Progenitor cell of endocrine pancreas (in vitro differentiated cells): ENCODE measurements at regions not wholly inside any gene's neighbourhood (a gene's known extent, or its start where the extent isn't known, plus 50 kb on each side); places are given as distances from the start of the nearest gene placed in this dataset.

Experiments
- DNase-seq: peaks from one replicate; pipeline ENCODE4 v3.0.0; 2021; ENCODE audit warnings: low spot score; ENCODE audit not compliant: unreplicated experiment
- H3K27ac Mint-ChIP-seq: 2 replicates; pipeline ENCODE4 v1.8.0; 2021; ENCODE audit warnings: mild to moderate bottlenecking, moderate library complexity, mixed read lengths
- H3K27me3 Mint-ChIP-seq: 2 replicates; pipeline ENCODE4 v1.8.0; 2021; ENCODE audit warnings: mixed read lengths
- H3K36me3 Mint-ChIP-seq: 2 replicates; pipeline ENCODE4 v1.8.0; 2022; ENCODE audit warnings: mixed read lengths; ENCODE audit not compliant: insufficient read depth
- H3K4me1 Mint-ChIP-seq: 2 replicates; pipeline ENCODE4 v1.8.0; 2021; ENCODE audit warnings: low read depth, mixed read lengths
- H3K4me3 Mint-ChIP-seq: 2 replicates; pipeline ENCODE4 v1.8.0; 2021; ENCODE audit warnings: low read depth, mild to moderate bottlenecking, moderate library complexity, mixed read lengths
- H3K9me3 Mint-ChIP-seq: 2 replicates; pipeline ENCODE4 v1.8.0; 2021; ENCODE audit warnings: low read depth, mixed read lengths
- TF ChIP-seq, protein P1 (sequence below): fragments of 200-600 bp; sonication (generic); IDR thresholded peaks from one replicate; pipeline ENCODE4 v1.5.0; 2021; ENCODE audit warnings: antibody characterized with exemption, mild to moderate bottlenecking; ENCODE audit not compliant: unreplicated experiment

DNA sequence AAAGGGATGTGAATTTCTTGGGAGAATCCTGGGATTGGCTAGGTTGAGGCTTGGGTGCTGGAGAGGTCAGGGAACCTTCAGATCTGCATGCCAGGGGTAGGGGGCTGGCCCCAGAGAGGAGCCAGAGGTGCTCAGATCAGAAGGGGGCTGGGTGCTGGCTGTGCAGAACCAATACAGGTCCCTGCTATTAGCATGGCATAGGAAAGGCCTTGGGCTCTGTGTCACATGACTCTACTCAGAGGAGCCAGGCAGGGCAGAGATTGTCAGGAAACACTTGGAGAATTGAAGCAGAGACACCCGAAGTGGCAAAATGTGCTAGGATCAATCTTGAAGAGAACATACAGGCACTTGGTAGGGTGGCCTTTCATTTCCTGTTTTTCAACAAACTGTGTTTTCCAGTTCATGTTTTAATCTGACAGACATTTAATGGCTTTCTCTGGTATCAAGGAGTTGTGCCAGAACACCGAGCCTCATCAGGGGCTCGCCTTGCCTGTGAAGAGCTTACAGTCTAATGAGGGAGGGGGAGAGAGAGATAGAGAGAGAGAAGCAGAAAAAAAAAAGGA is 498.9 kb downstream of the RPS24 start:
- Mint-ChIP-seq H3K27me3 (peaks cover 3% of the 10 kb centered on the region), H3K36me3 (no peaks in the 10 kb centered on the region), H3K27ac (no peak overlapping the region), H3K9me3 (no peaks in the 10 kb centered on the region), H3K4me1 (peaks cover 32% of the 10 kb centered on the region), H3K4me3 (no peak overlapping the region)
- TF ChIP-seq, protein P1, sequence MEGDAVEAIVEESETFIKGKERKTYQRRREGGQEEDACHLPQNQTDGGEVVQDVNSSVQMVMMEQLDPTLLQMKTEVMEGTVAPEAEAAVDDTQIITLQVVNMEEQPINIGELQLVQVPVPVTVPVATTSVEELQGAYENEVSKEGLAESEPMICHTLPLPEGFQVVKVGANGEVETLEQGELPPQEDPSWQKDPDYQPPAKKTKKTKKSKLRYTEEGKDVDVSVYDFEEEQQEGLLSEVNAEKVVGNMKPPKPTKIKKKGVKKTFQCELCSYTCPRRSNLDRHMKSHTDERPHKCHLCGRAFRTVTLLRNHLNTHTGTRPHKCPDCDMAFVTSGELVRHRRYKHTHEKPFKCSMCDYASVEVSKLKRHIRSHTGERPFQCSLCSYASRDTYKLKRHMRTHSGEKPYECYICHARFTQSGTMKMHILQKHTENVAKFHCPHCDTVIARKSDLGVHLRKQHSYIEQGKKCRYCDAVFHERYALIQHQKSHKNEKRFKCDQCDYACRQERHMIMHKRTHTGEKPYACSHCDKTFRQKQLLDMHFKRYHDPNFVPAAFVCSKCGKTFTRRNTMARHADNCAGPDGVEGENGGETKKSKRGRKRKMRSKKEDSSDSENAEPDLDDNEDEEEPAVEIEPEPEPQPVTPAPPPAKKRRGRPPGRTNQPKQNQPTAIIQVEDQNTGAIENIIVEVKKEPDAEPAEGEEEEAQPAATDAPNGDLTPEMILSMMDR = no peak
- no peak for DNase-seq

GRCh38 chr10:78533098-78533497 is 499.4 kb downstream of the RPS24 start:
- Mint-ChIP-seq H3K27ac (no peak overlapping the region), H3K4me1 (peaks cover 28% of the 10 kb centered on the region), H3K27me3 (peaks cover 5% of the 10 kb centered on the region), H3K36me3 (no peaks in the 10 kb centered on the region), H3K9me3 (no peaks in the 10 kb centered on the region), H3K4me3 (no peak overlapping the region)
- no peak for DNase-seq
- TF ChIP-seq, protein P1 = no peak

GRCh38 chr10:78533776-78534175 is 500.1 kb downstream of the RPS24 start:
- no peaks in the 10 kb centered on the region for H3K9me3 Mint-ChIP-seq
- H3K4me3 Mint-ChIP-seq = no peak overlapping the region
- no peak for DNase-seq
- no peaks in the 10 kb centered on the region for H3K36me3 Mint-ChIP-seq
- H3K27me3 Mint-ChIP-seq = peaks cover 5% of the 10 kb centered on the region
- H3K27ac Mint-ChIP-seq = no peak overlapping the region
- TF ChIP-seq, protein P1 = no peak
- peaks cover 25% of the 10 kb centered on the region for H3K4me1 Mint-ChIP-seq

- Mint-ChIP-seq H3K27me3 (peaks cover 18% of the 10 kb centered on the region), H3K36me3 (no peaks in the 10 kb centered on the region), H3K27ac (no peak overlapping the region), H3K4me1 (peaks cover 10% of the 10 kb centered on the region), H3K4me3 (no peak overlapping the region), H3K9me3 (no peaks in the 10 kb centered on the region)
- no peak for DNase-seq
- TF ChIP-seq, protein P1 = no peak
Observed at GRCh38 chr10:78535716-78536218, 502.1 kb downstream of the RPS24 start.

DNA sequence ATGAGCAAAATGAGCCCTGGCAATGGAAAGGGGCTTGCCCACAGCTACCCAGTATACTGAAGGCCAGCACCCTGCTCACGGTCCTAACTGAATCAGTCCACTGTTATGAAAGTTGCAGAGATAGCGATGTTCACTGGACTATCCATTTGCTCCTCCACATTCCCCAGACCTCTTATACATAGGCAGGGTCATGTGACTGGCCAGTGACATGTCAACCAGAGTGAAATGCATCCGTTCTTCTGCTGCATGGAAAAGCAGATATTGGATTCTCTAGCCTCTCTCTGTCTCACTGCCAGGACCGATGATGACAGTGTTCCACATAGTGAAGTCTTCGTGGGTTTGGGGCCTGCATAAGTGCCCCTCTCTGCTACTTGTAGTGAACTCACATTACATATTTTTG is 503.4 kb downstream of the RPS24 start:
- TF ChIP-seq, protein P1 = no peak

More for the DNA sequence above, 503.4 kb downstream of the RPS24 start:
- H3K27me3 Mint-ChIP-seq = peaks cover 18% of the 10 kb centered on the region
- no peak overlapping the region for H3K4me3 Mint-ChIP-seq
- DNase-seq = no peak
- H3K36me3 Mint-ChIP-seq = no peaks in the 10 kb centered on the region
- H3K9me3 Mint-ChIP-seq = no peaks in the 10 kb centered on the region
- H3K27ac Mint-ChIP-seq = no peak overlapping the region
- peaks cover 8% of the 10 kb centered on the region for H3K4me1 Mint-ChIP-seq
